H9 (cell line): ENCODE measurements at regions not wholly inside any gene's neighbourhood (a gene's known extent, or its start where the extent isn't known, plus 50 kb on each side); places are given as distances from the start of the nearest gene placed in this dataset.

Experiments used
- DNase-seq: peaks from one replicate; pipeline ENCODE4 v3.0.0-alpha.2; 2017
- H2AFZ ChIP-seq: one replicate; pipeline ENCODE4 v1.6.1; 2013; ENCODE audit warnings: mild to moderate bottlenecking, low read length, control low read depth, moderate library complexity
- H2AK5ac ChIP-seq: 2 replicates; pipeline ENCODE4 v1.6.1; 2013; ENCODE audit warnings: low read length, control low read depth, mixed read lengths; ENCODE audit not compliant: insufficient read length
- H2BK120ac ChIP-seq: one replicate; pipeline ENCODE4 v1.6.1; 2013; ENCODE audit warnings: low read depth, mild to moderate bottlenecking, low read length, control low read depth, inconsistent platforms; ENCODE audit not compliant: poor library complexity, severe bottlenecking
- H2BK12ac ChIP-seq: 2 replicates; pipeline ENCODE4 v1.6.1; 2013; ENCODE audit warnings: low read length, control low read depth, mixed read lengths, low read depth; ENCODE audit not compliant: insufficient read length
- H2BK15ac ChIP-seq: 2 replicates; pipeline ENCODE4 v1.6.1; 2013; ENCODE audit warnings: low read depth, low read length, control low read depth
- H2BK20ac ChIP-seq: one replicate; pipeline ENCODE4 v1.6.1; 2013; ENCODE audit warnings: low read depth, mild to moderate bottlenecking, low read length, control low read depth, inconsistent platforms; ENCODE audit not compliant: poor library complexity, severe bottlenecking
- H2BK5ac ChIP-seq: 2 replicates; pipeline ENCODE4 v1.6.1; 2013; ENCODE audit warnings: low read length, control low read depth, mixed read lengths; ENCODE audit not compliant: insufficient read length
- H3K14ac ChIP-seq: 2 replicates; pipeline ENCODE4 v1.6.1; 2013; ENCODE audit warnings: low read length, control low read depth; ENCODE audit not compliant: insufficient read depth
- H3K18ac ChIP-seq: 2 replicates; pipeline ENCODE4 v1.6.1; 2013; ENCODE audit warnings: low read depth, mild to moderate bottlenecking, mixed read lengths, low read length, control low read depth; ENCODE audit not compliant: insufficient read length
- H3K23ac ChIP-seq: 2 replicates; pipeline ENCODE4 v1.6.1; 2013; ENCODE audit warnings: low read length, control low read depth, mixed read lengths, low read depth; ENCODE audit not compliant: insufficient read length
- H3K23me2 ChIP-seq: 2 replicates; pipeline ENCODE4 v1.6.1; 2013; ENCODE audit warnings: low read depth, mild to moderate bottlenecking, mixed read lengths, low read length, control low read depth; ENCODE audit not compliant: insufficient read length, poor library complexity, severe bottlenecking
- H3K27ac ChIP-seq: 2 replicates; pipeline ENCODE4 v1.5.1; 2013; ENCODE audit warnings: low read length, control low read depth, mixed read lengths, low read depth; ENCODE audit not compliant: insufficient read length
- H3K27me3 ChIP-seq: 2 replicates; pipeline ENCODE4 v1.6.1; 2013; ENCODE audit warnings: low read length, control low read depth, inconsistent platforms; ENCODE audit not compliant: insufficient read depth
- H3K4ac ChIP-seq: 2 replicates; pipeline ENCODE4 v1.6.1; 2013; ENCODE audit warnings: low read depth, mild to moderate bottlenecking, control low read depth, inconsistent platforms, low read length, moderate library complexity
- H3K4me1 ChIP-seq: 2 replicates; pipeline ENCODE4 v1.6.1; 2013; ENCODE audit warnings: low read length, control low read depth, inconsistent platforms; ENCODE audit not compliant: insufficient read depth
- H3K4me2 ChIP-seq: 2 replicates; pipeline ENCODE4 v1.6.1; 2013; ENCODE audit warnings: low read length, control low read depth, mixed read lengths; ENCODE audit not compliant: insufficient read length, insufficient read depth
- H3K56ac ChIP-seq: 2 replicates; pipeline ENCODE4 v1.6.1; 2013; ENCODE audit warnings: low read depth, mild to moderate bottlenecking, mixed read lengths, low read length, control low read depth; ENCODE audit not compliant: insufficient read length
- H3K79me1 ChIP-seq: 2 replicates; pipeline ENCODE4 v1.6.1; 2013; ENCODE audit warnings: low read depth, mild to moderate bottlenecking, moderate library complexity, low read length, control low read depth, inconsistent platforms; ENCODE audit not compliant: insufficient read depth, poor library complexity, severe bottlenecking
- H3K79me2 ChIP-seq: 2 replicates; pipeline ENCODE4 v1.6.1; 2013; ENCODE audit warnings: low read length, control low read depth, inconsistent platforms; ENCODE audit not compliant: insufficient read depth
- H3K9ac ChIP-seq: 2 replicates; pipeline ENCODE4 v1.6.1; 2013; ENCODE audit warnings: low read length, control low read depth, mixed read lengths; ENCODE audit not compliant: insufficient read length; ENCODE audit errors: extremely low read depth
- H3K9me3 ChIP-seq: one replicate; pipeline ENCODE4 v1.6.1; 2013; ENCODE audit warnings: low read depth, low read length, inconsistent platforms; ENCODE audit not compliant: control insufficient read depth
- H3T11ph ChIP-seq: one replicate; pipeline ENCODE4 v1.6.1; 2013; ENCODE audit warnings: mild to moderate bottlenecking, low read length, control low read depth, inconsistent platforms
- H4K20me1 ChIP-seq: one replicate; pipeline ENCODE4 v1.6.1; 2013; ENCODE audit not compliant: control insufficient read depth, insufficient read length, insufficient read depth
- H4K5ac ChIP-seq: 2 replicates; pipeline ENCODE4 v1.6.1; 2013; ENCODE audit warnings: low read depth, mild to moderate bottlenecking, mixed read lengths, low read length, control low read depth; ENCODE audit not compliant: insufficient read length
- H4K8ac ChIP-seq: replicated peaks from 2 replicates; pipeline ENCODE4 v1.6.1; 2013; ENCODE audit warnings: low read length, control low read depth, mixed read lengths, low read depth; ENCODE audit not compliant: insufficient read length
- H4K91ac ChIP-seq: 2 replicates; pipeline ENCODE4 v1.6.1; 2013; ENCODE audit warnings: low read depth, mild to moderate bottlenecking, moderate library complexity, mixed read lengths, low read length, control low read depth; ENCODE audit not compliant: insufficient read length
- H3K27ac Mint-ChIP-seq, 3 experiments: 2 replicates in 2 of 3; 3 replicates in 1 of 3; pipeline ENCODE4 v1.8.0; 2020 to 2021; ENCODE audit warnings: mixed read lengths in 3 of 3, mild to moderate bottlenecking in 1 of 3, moderate library complexity in 1 of 3
- H3K27me3 Mint-ChIP-seq: 2 replicates; pipeline ENCODE4 v1.8.0; 2021; ENCODE audit warnings: low read depth, mild to moderate bottlenecking, moderate library complexity, mixed read lengths
- H3K36me3 Mint-ChIP-seq, 3 experiments: 2 replicates in 2 of 3; 3 replicates in 1 of 3; pipeline ENCODE4 v1.8.0; 2020 to 2021; ENCODE audit warnings: low read depth in 3 of 3, mixed read lengths in 3 of 3; ENCODE audit not compliant: insufficient read depth in 1 of 3
- H3K4me1 Mint-ChIP-seq, 2 experiments: 2 replicates each; pipeline ENCODE4 v1.8.0; 2020; ENCODE audit warnings: mixed read lengths in 2 of 2
- H3K4me3 Mint-ChIP-seq, 2 experiments: 2 replicates in 1 of 2; 3 replicates in 1 of 2; pipeline ENCODE4 v1.8.0; 2020 to 2021; ENCODE audit warnings: mild to moderate bottlenecking in 2 of 2, mixed read lengths in 2 of 2, moderate library complexity in 1 of 2
- H3K9me3 Mint-ChIP-seq, 2 experiments: 2 replicates in 1 of 2; 3 replicates in 1 of 2; pipeline ENCODE4 v1.8.0; 2020; ENCODE audit warnings: mild to moderate bottlenecking in 2 of 2, mixed read lengths in 2 of 2, moderate library complexity in 1 of 2
- WGBS: extraction: QIAGEN DNeasy Blood & Tissue Kit; methylation state at CpG from one replicate; pipeline ENCODE4 v1.1.7; 2013; ENCODE audit warnings: missing lambda C conversion rate, low lambda C conversion rate, mixed read lengths; ENCODE audit not compliant: insufficient read length; ENCODE audit errors: extremely low coverage; 5-methylcytosine and 5-hydroxymethylcytosine counted together
- TF ChIP-seq, protein P1 (sequence below): fragments of 200-600 bp; sonication (generic); conservative IDR thresholded peaks from 3 replicates; pipeline ENCODE4 v1.8.0; 2021; ENCODE audit warnings: antibody characterized with exemption, mild to moderate bottlenecking

DNA sequence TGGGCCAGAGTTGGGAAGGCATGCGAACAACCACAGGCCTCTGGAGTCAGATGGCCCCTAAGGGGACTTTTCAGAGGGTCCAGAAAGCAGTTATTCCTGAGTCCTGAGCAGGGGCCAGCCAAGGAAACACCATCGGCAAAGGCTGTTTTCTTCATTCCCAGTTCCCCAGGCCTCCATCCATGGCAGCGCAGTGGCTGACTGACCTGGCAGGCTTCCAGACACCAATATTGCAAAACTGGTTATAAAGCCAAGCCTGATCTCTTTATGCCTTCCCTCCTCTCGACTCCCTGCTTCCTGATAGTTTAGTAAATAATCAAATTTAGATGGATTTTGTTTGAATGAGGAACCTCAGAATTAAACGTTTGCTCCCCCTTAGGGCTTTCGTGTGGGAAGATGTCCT, 133.4 kb upstream of the ITGA6 start:
- H2BK20ac ChIP-seq: no peak overlapping the region
- no peak overlapping the region for H2AK5ac ChIP-seq
- no peak overlapping the region for H2BK15ac ChIP-seq
- no peak overlapping the region for H3K9ac ChIP-seq
- no peak overlapping the region for H3K27ac ChIP-seq
- no peaks in the 10 kb centered on the region for H3K9me3 ChIP-seq
- no peak overlapping the region for H4K5ac ChIP-seq
- H3K56ac ChIP-seq: no peak overlapping the region
- H3T11ph ChIP-seq: no peak overlapping the region
- no peak overlapping the region for H4K91ac ChIP-seq
- H3K79me2 ChIP-seq: no peaks in the 10 kb centered on the region
- no peak overlapping the region for H2BK12ac ChIP-seq
- DNase-seq: no peak
- no peaks in the 10 kb centered on the region for H3K9me3 Mint-ChIP-seq
- H3K4me2 ChIP-seq: no peak overlapping the region
- H3K4me3 Mint-ChIP-seq: no peak overlapping the region
- H3K36me3 Mint-ChIP-seq: peaks cover 0 to 5% (median 0%) of the 10 kb centered on the region in 3 experiments; a peak in 2 of 7 replicates
- peaks cover 8% of the 10 kb centered on the region for H3K4me1 ChIP-seq
- no peak overlapping the region for H2BK5ac ChIP-seq
- no peak overlapping the region for H3K4ac ChIP-seq
- no peaks in the 10 kb centered on the region for H4K20me1 ChIP-seq
- TF ChIP-seq, protein P1, sequence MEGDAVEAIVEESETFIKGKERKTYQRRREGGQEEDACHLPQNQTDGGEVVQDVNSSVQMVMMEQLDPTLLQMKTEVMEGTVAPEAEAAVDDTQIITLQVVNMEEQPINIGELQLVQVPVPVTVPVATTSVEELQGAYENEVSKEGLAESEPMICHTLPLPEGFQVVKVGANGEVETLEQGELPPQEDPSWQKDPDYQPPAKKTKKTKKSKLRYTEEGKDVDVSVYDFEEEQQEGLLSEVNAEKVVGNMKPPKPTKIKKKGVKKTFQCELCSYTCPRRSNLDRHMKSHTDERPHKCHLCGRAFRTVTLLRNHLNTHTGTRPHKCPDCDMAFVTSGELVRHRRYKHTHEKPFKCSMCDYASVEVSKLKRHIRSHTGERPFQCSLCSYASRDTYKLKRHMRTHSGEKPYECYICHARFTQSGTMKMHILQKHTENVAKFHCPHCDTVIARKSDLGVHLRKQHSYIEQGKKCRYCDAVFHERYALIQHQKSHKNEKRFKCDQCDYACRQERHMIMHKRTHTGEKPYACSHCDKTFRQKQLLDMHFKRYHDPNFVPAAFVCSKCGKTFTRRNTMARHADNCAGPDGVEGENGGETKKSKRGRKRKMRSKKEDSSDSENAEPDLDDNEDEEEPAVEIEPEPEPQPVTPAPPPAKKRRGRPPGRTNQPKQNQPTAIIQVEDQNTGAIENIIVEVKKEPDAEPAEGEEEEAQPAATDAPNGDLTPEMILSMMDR: no peak
- no peak overlapping the region for H4K8ac ChIP-seq
- no peak overlapping the region for H3K14ac ChIP-seq
- no peak overlapping the region for H3K27ac Mint-ChIP-seq
- no peaks in the 10 kb centered on the region for H3K79me1 ChIP-seq
- WGBS: no CpG with 5 or more reads among the region's 6 CpGs
- peaks cover 33% of the 10 kb centered on the region in 2 experiments for H3K4me1 Mint-ChIP-seq
- H3K27me3 Mint-ChIP-seq: peaks cover 58% of the 10 kb centered on the region
- H3K18ac ChIP-seq: no peak overlapping the region
- H2AFZ ChIP-seq: no peak overlapping the region
- H2BK120ac ChIP-seq: no peak overlapping the region
- H3K23ac ChIP-seq: no peak overlapping the region
- H3K23me2 ChIP-seq: no peaks in the 10 kb centered on the region
- no peaks in the 10 kb centered on the region; the same call in 1 of the 2 replicates for H3K27me3 ChIP-seq
